Gastroesophageal sphincter (tissue), 4 donors: ENCODE measurements at regions not wholly inside any gene's neighbourhood (a gene's known extent, or its start where the extent isn't known, plus 50 kb on each side); places are given as distances from the start of the nearest gene placed in this dataset.

Experiments
- ATAC-seq: fragments of 150-250 bp; one replicate; pipeline ENCODE4 v1.9.1; 2016; ENCODE audit warnings: mild to moderate bottlenecking, moderate library complexity
- H3K27ac ChIP-seq, 4 donors: fragments of 200-600 bp; sonication (generic) in 3 of 4; 1 replicate in 3 of 4; 2 replicates in 1 of 4; pipeline ENCODE4 v1.5.1; 2016 to 2019
- H3K27me3 ChIP-seq: fragments of 200-600 bp; sonication (generic); one replicate; pipeline ENCODE4 v1.5.1; 2019
- H3K36me3 ChIP-seq, 2 donors: fragments of 200-600 bp; sonication (generic); one replicate each; pipeline ENCODE4 v1.5.1; 2019; ENCODE audit warnings: control low read depth in 1 of 2
- H3K4me1 ChIP-seq, 3 donors: fragments of 200-600 bp; sonication (generic); 1 replicate in 2 of 3; 2 replicates in 1 of 3; pipeline ENCODE4 v1.5.1; 2016 to 2019; ENCODE audit warnings: control low read depth in 2 of 3
- H3K4me3 ChIP-seq, 2 donors: fragments of 200-600 bp; sonication (generic); one replicate each; pipeline ENCODE4 v1.5.1; 2019; ENCODE audit warnings: mild to moderate bottlenecking in 1 of 2, moderate library complexity in 1 of 2
- H3K9me3 ChIP-seq, 3 donors: fragments of 200-600 bp; sonication (generic); one replicate each; pipeline ENCODE4 v1.5.1; 2017 to 2019; ENCODE audit warnings: control low read depth in 2 of 3
- EP300 ChIP-seq: sonication (generic); formaldehyde crosslinking; IDR thresholded peaks from one replicate; pipeline ENCODE4 v1.6.1; 2017; ENCODE audit warnings: antibody characterized with exemption, mild to moderate bottlenecking
- POLR2A ChIP-seq, 2 donors: fragments of 450-650 bp; IDR thresholded peaks; one replicate each; pipeline ENCODE4 v1.6.1; 2017; ENCODE audit warnings: antibody characterized with exemption in 2 of 2, mild to moderate bottlenecking in 2 of 2, moderate library complexity in 1 of 2
- POLR2AphosphoS5 ChIP-seq: sonication (generic); formaldehyde crosslinking; IDR thresholded peaks from one replicate; pipeline ENCODE4 v1.6.1; 2017; ENCODE audit warnings: antibody characterized with exemption
- WGBS, 2 donors: methylation state at CpG; one replicate each; pipeline ENCODE4 v1.1.5; 2018; ENCODE audit warnings: low coverage in 1 of 2; 5-methylcytosine and 5-hydroxymethylcytosine counted together
- TF ChIP-seq, protein P1 (sequence below), 4 experiments: fragments of 200-600 bp in 2 of 4; fragments of 450-650 bp in 2 of 4; sonication (generic) in 1 of 4; IDR thresholded peaks; one replicate each; pipeline ENCODE4 v1.5.1; 2017 to 2019; ENCODE audit warnings: antibody characterized with exemption in 4 of 4, mild to moderate bottlenecking in 2 of 4, moderate library complexity in 2 of 4

DNA sequence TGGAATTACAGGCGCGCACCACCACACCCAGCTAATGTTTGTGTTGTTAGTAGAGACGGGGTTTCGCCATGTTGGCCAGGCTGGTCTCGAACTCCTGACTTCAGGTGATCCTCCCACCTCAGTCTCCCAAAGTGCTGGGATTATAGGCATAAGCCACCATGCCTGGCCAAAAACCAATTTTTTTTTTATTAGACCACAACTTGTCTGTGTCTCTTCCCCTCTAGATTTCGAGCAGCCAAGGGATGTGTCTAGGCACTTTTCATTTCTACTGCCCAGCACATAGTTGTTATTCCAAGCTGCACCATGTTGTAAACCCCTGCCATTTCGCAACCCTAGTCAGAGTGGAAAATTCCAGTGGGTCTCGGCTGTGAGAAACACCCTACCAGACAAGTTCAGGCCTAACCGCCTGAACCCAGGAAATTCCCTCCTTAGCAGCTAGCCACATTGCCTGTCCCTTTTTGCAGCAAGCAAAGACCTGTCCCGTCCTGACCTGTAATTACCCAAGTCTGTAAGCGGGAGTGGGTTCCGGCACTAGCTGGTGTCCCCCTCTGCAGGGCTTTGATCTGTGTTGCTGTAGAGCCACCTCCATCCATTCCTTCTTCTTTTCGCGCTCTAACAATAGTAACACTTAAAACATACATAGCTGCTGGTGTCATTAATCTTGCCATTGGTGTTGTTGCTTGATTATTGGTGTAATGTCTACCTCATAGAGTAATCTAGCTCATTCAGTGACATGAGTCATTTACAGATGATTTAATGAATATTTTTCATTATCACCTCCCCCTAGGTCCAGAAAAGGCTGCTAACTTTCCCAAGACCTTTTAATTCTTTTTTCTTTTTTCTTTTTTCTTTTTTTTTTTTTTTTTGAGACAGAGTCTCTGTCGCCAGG, 77.3 kb upstream of the ATF7IP2 start:
- 87 to 93% methylated on average over 8 to 13 of the region's 15 CpGs for WGBS, 2 donors
- H3K4me3 ChIP-seq = no peak overlapping the region
- TF ChIP-seq POLR2AphosphoS5 (no peak), POLR2A (IDR thresholded peaks at IDR 0.05) (no peak), EP300 (no peak)
- TF ChIP-seq, protein P1, sequence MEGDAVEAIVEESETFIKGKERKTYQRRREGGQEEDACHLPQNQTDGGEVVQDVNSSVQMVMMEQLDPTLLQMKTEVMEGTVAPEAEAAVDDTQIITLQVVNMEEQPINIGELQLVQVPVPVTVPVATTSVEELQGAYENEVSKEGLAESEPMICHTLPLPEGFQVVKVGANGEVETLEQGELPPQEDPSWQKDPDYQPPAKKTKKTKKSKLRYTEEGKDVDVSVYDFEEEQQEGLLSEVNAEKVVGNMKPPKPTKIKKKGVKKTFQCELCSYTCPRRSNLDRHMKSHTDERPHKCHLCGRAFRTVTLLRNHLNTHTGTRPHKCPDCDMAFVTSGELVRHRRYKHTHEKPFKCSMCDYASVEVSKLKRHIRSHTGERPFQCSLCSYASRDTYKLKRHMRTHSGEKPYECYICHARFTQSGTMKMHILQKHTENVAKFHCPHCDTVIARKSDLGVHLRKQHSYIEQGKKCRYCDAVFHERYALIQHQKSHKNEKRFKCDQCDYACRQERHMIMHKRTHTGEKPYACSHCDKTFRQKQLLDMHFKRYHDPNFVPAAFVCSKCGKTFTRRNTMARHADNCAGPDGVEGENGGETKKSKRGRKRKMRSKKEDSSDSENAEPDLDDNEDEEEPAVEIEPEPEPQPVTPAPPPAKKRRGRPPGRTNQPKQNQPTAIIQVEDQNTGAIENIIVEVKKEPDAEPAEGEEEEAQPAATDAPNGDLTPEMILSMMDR (IDR thresholded peaks at IDR 0.05) = no peak

DNA sequence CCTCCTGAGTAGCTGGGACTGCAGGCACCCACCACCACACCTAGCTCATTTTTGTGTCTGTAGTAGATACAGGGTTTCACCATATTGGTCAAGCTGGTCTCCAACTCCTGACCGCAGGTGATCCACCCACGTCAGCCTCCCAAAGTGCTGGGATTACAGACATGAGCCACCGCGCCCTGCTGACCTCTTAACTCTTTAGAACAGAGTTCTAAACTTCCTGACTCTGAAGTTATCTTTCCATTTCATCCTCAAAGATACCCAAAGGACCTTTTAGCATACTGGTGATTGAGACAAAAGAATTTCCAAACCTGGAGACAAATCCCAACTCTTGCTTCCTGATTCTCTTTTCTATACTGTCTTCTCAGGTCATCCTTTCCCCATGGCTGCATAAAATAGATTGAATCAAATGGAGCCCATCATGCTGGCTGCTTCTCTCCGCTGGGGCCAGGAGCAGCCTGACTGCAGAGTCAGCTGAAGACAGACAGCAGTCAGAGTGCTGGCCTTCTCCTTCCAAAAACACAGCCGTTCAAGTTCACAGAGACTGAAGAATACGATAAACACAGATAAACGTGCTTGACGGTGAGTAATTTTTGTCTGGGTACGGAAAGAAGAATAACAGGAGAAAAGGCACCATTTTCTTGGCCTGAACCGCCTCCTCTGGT, 76.5 kb upstream of the ATF7IP2 start:
- ATAC-seq = no peak
- H3K27ac ChIP-seq = no peak overlapping the region
- no peaks in the 10 kb centered on the region for H3K27me3 ChIP-seq
- no peak overlapping the region for H3K4me3 ChIP-seq
- TF ChIP-seq, protein P1 (IDR thresholded peaks at IDR 0.05) = no peak
- TF ChIP-seq EP300 (no peak), POLR2A (IDR thresholded peaks at IDR 0.05) (no peak), POLR2AphosphoS5 (no peak)
- H3K9me3 ChIP-seq = no peaks in the 10 kb centered on the region
- no peaks in the 10 kb centered on the region for H3K36me3 ChIP-seq
- H3K4me1 ChIP-seq = no peaks in the 10 kb centered on the region
- 31 to 73% methylated on average over 5 to 7 of the region's 11 CpGs for WGBS, 2 donors

More for the DNA sequence above, 77.3 kb upstream of the ATF7IP2 start:
- Histone ChIP-seq H3K36me3 (no peaks in the 10 kb centered on the region), H3K4me1 (no peaks in the 10 kb centered on the region), H3K27me3 (no peaks in the 10 kb centered on the region), H3K27ac (no peak overlapping the region), H3K9me3 (no peaks in the 10 kb centered on the region)
- no peak for ATAC-seq

DNA sequence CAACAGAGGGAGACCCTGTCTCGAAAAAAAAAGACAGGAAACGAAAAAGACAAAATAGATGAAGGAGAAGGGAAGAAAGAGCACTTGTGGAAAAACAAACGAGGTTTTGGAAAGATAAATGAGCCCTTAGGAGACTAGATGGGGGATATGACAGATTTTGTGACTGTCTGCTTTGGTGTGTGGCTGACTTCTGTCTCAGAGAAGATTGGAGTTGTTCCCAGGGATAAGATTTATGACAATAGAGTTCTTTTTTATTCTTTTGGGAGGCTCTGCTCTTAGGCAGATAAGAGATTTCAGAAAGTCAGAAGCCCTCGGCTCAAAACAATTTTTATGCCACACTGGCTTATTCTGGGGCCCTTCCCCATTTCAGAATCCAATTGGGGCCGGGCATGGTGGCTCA, 73.9 kb upstream of the ATF7IP2 start:
- no peaks in the 10 kb centered on the region for H3K4me1 ChIP-seq
- H3K27ac ChIP-seq = no peak overlapping the region
- TF ChIP-seq EP300 = no peak
- no peak for TF ChIP-seq POLR2AphosphoS5
- TF ChIP-seq POLR2A (IDR thresholded peaks at IDR 0.05) = no peak
- TF ChIP-seq, protein P1 (IDR thresholded peaks at IDR 0.05) = no peak
- H3K9me3 ChIP-seq = no peaks in the 10 kb centered on the region
- no peaks in the 10 kb centered on the region for H3K27me3 ChIP-seq
- no peak overlapping the region for H3K4me3 ChIP-seq
- H3K36me3 ChIP-seq = no peaks in the 10 kb centered on the region
- 25 to 59% methylated on average over 2 to 5 of the region's 5 CpGs for WGBS, 2 donors
- no peak for ATAC-seq

DNA sequence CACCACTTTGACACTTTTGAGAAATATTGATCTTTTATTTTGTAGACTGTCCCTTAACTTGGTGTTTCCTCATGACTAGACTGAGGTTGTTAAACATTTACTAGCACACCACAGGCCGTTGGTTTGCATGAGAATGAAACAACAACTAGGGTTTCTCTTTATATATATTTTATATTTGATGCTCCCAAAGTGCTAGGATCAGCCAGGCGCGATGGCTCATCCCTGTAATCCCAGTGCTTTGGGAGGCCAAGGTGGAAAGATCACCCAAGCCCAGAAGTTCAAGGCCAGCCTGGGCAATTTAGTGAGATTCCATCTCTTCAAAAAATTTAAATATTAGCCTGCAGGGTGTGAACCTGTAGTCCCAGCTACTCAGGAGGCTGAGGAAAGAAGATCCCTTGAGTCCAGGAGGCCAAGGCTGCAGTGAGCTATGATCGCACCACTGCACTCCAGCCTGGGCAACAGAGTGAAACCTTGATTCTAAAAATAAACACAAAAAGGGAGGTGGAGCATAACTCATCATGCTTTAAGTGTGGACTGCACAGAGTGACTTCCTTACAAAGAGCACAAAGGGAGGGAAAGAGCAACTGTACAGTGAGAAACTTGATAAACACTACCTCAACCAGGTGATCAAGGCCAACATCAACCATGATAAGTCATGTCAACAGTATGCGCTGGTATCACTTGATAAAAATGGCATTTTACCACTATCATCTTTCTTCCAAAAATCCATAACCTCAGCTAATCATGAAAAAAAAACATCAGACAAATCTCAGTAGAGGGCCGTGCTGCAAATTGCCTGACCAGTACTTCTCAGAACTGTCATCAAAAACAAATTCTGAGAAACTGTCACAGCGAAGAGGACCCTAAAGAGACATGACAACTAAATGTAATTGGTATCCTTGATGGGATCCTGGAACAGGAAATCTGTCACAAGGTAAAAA, 72.8 kb upstream of the ATF7IP2 start:
- TF ChIP-seq POLR2AphosphoS5 (no peak), POLR2A (IDR thresholded peaks at IDR 0.05) (no peak), EP300 (no peak)
- TF ChIP-seq, protein P1 (IDR thresholded peaks at IDR 0.05) = no peak
- Histone ChIP-seq H3K27ac (no peak overlapping the region), H3K4me1 (no peaks in the 10 kb centered on the region), H3K9me3 (no peaks in the 10 kb centered on the region), H3K36me3 (no peaks in the 10 kb centered on the region), H3K4me3 (no peak overlapping the region), H3K27me3 (no peaks in the 10 kb centered on the region)
- ATAC-seq = no peak
- WGBS, 2 donors = 60 to 74% methylated on average over 4 to 6 of the region's 7 CpGs
